Neural progenitor cell (in vitro differentiated cells): ENCODE measurements at regions not wholly inside any gene's neighbourhood (a gene's known extent, or its start where the extent isn't known, plus 50 kb on each side); places are given as distances from the start of the nearest gene placed in this dataset.

Experiments used
- DNase-seq: peaks from one replicate; pipeline ENCODE4 v3.0.0-alpha.2; 2016; ENCODE audit warnings: low spot score
- H2AFZ ChIP-seq: fragments of 200-600 bp; sonication (generic); replicated peaks from 2 replicates; pipeline ENCODE4 v1.6.1; 2016; ENCODE audit warnings: antibody characterized with exemption
- H3F3A ChIP-seq: fragments of 200-600 bp; sonication (generic); 2 replicates; pipeline ENCODE4 v1.6.1; 2016; ENCODE audit warnings: antibody characterized with exemption, low read depth
- H3K27ac ChIP-seq: fragments of 200-600 bp; sonication (generic); 2 replicates; pipeline ENCODE4 v1.5.1; 2016; ENCODE audit warnings: mild to moderate bottlenecking
- H3K27me3 ChIP-seq: fragments of 200-600 bp; sonication (generic); 2 replicates; pipeline ENCODE4 v1.6.1; 2016; ENCODE audit warnings: mild to moderate bottlenecking, moderate library complexity
- H3K36me3 ChIP-seq: fragments of 200-600 bp; sonication (generic); 2 replicates; pipeline ENCODE4 v1.5.1; 2016
- H3K4me1 ChIP-seq: fragments of 200-600 bp; sonication (generic); 2 replicates; pipeline ENCODE4 v1.6.1; 2016; ENCODE audit warnings: mixed run types
- H3K4me2 ChIP-seq: fragments of 200-600 bp; sonication (generic); 2 replicates; pipeline ENCODE4 v1.6.1; 2016
- H3K4me3 ChIP-seq: fragments of 200-600 bp; sonication (generic); 2 replicates; pipeline ENCODE4 v1.5.1; 2016
- H3K79me2 ChIP-seq: fragments of 200-600 bp; sonication (generic); 2 replicates; pipeline ENCODE4 v1.6.1; 2016; ENCODE audit warnings: low read depth
- H3K9ac ChIP-seq: fragments of 200-600 bp; sonication (generic); 2 replicates; pipeline ENCODE4 v1.6.1; 2016
- H3K9me3 ChIP-seq: fragments of 200-600 bp; sonication (generic); 2 replicates; pipeline ENCODE4 v1.5.1; 2016; ENCODE audit warnings: low read depth
- H4K20me1 ChIP-seq: fragments of 200-600 bp; sonication (generic); 2 replicates; pipeline ENCODE4 v1.6.1; 2016; ENCODE audit warnings: low read depth
- H3K27ac Mint-ChIP-seq: 3 replicates; pipeline ENCODE4 v1.8.0; 2021; ENCODE audit warnings: mixed read lengths
- H3K27me3 Mint-ChIP-seq: 2 replicates; pipeline ENCODE4 v1.8.0; 2022; ENCODE audit warnings: low read depth, mild to moderate bottlenecking, inconsistent platforms, moderate library complexity, mixed read lengths; ENCODE audit not compliant: insufficient read depth
- H3K36me3 Mint-ChIP-seq: 3 replicates; pipeline ENCODE4 v1.8.0; 2021; ENCODE audit warnings: mixed read lengths
- H3K4me1 Mint-ChIP-seq: 3 replicates; pipeline ENCODE4 v1.8.0; 2021; ENCODE audit warnings: mixed read lengths
- H3K4me3 Mint-ChIP-seq: 3 replicates; pipeline ENCODE4 v1.8.0; 2021; ENCODE audit warnings: mild to moderate bottlenecking, moderate library complexity, mixed read lengths
- H3K9me3 Mint-ChIP-seq: 3 replicates; pipeline ENCODE4 v1.8.0; 2020; ENCODE audit warnings: mixed read lengths
- EZH2 ChIP-seq: fragments of 200-600 bp; sonication (generic); IDR thresholded peaks from 2 replicates; pipeline ENCODE4 v1.6.1; 2017; ENCODE audit warnings: antibody characterized with exemption, mild to moderate bottlenecking, moderate library complexity
- EZH2phosphoT487 ChIP-seq: fragments of 200-600 bp; sonication (generic); IDR thresholded peaks from 2 replicates; pipeline ENCODE4 v1.6.1; 2017; ENCODE audit warnings: antibody characterized with exemption
- TF ChIP-seq, protein P1 (sequence below): fragments of 200-600 bp; sonication (generic); IDR thresholded peaks from 2 replicates; pipeline ENCODE4 v1.5.1; 2017; ENCODE audit warnings: antibody characterized with exemption, mild to moderate bottlenecking

DNA sequence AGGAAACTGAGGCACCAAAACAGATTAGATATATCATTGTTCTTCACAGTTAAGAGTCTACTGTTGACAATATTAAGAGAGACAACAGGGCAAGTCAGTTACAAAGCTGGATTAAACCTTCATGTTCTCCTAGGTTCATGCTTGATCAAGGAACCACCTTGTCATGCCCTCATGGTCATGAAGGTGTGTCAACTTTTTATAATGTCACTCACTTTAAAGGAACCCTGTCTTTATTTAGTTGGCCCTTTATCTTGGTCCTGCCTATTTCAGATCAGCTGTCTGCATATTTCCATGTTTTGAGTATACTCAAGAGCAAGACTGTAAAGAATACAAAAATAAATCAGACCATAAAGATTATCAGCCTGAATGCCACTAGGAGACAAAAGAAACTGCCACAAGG, 140.2 kb upstream of the FAM241A start:
- Histone ChIP-seq H3F3A (peaks cover 15% of the 10 kb centered on the region), H3K27me3 (no peaks in the 10 kb centered on the region), H3K4me1 (peaks cover 34% of the 10 kb centered on the region), H3K36me3 (no peaks in the 10 kb centered on the region), H3K4me2 (no peak overlapping the region), H3K27ac (no peak overlapping the region), H4K20me1 (no peaks in the 10 kb centered on the region), H3K9ac (no peak overlapping the region), H3K79me2 (no peaks in the 10 kb centered on the region), H3K9me3 (no peaks in the 10 kb centered on the region), H2AFZ (no peak overlapping the region), H3K4me3 (no peak overlapping the region)
- Mint-ChIP-seq H3K4me1 (peaks cover 18% of the 10 kb centered on the region), H3K4me3 (no peak overlapping the region), H3K36me3 (no peaks in the 10 kb centered on the region), H3K27ac (no peak overlapping the region), H3K27me3 (no peaks in the 10 kb centered on the region), H3K9me3 (no peaks in the 10 kb centered on the region)
- TF ChIP-seq, protein P1, sequence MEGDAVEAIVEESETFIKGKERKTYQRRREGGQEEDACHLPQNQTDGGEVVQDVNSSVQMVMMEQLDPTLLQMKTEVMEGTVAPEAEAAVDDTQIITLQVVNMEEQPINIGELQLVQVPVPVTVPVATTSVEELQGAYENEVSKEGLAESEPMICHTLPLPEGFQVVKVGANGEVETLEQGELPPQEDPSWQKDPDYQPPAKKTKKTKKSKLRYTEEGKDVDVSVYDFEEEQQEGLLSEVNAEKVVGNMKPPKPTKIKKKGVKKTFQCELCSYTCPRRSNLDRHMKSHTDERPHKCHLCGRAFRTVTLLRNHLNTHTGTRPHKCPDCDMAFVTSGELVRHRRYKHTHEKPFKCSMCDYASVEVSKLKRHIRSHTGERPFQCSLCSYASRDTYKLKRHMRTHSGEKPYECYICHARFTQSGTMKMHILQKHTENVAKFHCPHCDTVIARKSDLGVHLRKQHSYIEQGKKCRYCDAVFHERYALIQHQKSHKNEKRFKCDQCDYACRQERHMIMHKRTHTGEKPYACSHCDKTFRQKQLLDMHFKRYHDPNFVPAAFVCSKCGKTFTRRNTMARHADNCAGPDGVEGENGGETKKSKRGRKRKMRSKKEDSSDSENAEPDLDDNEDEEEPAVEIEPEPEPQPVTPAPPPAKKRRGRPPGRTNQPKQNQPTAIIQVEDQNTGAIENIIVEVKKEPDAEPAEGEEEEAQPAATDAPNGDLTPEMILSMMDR: no peak
- TF ChIP-seq EZH2: no peak
- no peak for TF ChIP-seq EZH2phosphoT487
- DNase-seq: no peak

DNA sequence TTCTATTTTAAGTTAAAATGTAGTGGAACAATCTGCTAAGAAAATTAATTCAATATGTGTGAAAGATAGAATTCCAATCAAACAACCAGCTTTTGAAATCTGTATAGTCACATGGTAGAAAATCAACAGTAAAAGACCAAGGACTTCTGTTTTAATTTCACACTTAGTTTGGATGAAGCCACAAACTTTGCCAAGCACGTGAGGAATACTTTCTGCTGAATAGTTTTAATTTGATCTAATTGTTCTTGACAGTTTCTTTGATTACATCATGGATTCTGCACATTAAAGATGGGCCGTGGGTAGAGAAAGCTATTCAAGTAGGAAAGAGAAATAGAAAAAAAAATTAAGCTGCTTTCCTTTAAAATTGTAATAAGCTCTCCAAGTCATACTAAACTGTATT, 137.9 kb upstream of the FAM241A start:
- Mint-ChIP-seq H3K27ac (no peak overlapping the region), H3K9me3 (no peaks in the 10 kb centered on the region), H3K27me3 (no peaks in the 10 kb centered on the region), H3K4me1 (peaks cover 7% of the 10 kb centered on the region), H3K36me3 (no peaks in the 10 kb centered on the region), H3K4me3 (no peak overlapping the region)
- Histone ChIP-seq H3F3A (peaks cover 6% of the 10 kb centered on the region), H3K36me3 (no peaks in the 10 kb centered on the region), H3K9ac (no peak overlapping the region), H3K4me3 (no peak overlapping the region), H3K27ac (no peak overlapping the region), H3K27me3 (no peaks in the 10 kb centered on the region), H2AFZ (no peak overlapping the region), H3K4me2 (no peak overlapping the region), H3K9me3 (no peaks in the 10 kb centered on the region), H3K79me2 (no peaks in the 10 kb centered on the region), H3K4me1 (peaks cover 16% of the 10 kb centered on the region), H4K20me1 (no peaks in the 10 kb centered on the region)
- TF ChIP-seq EZH2: no peak
- TF ChIP-seq EZH2phosphoT487: no peak
- TF ChIP-seq, protein P1: no peak
- no peak for DNase-seq

DNA sequence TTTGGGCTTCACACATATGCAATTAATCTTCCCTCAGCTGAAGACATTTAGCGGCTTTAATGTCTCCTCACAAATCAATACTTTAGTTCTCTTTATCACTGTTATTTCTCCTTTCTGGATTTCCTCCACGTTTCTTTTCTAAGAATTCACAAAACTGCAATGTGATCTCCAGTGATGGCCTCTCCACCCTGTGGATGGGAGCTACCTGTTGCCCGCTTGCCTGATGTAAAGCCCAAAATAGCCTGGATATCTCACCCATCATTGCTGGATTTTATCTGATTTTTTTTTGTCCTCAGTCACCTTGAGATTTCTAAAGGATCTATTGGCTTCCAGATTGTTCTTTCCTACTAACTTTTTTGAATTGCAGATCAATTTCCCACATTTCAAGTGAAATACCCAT, 129.3 kb upstream of the FAM241A start:
- H3K9me3 ChIP-seq: no peaks in the 10 kb centered on the region
- no peaks in the 10 kb centered on the region for H3K79me2 ChIP-seq
- Mint-ChIP-seq H3K4me3 (no peak overlapping the region), H3K27ac (no peak overlapping the region), H3K27me3 (peaks cover 2% of the 10 kb centered on the region), H3K9me3 (no peaks in the 10 kb centered on the region), H3K36me3 (no peaks in the 10 kb centered on the region), H3K4me1 (peaks cover 3% of the 10 kb centered on the region)
- H3K4me2 ChIP-seq: no peak overlapping the region
- H3K4me1 ChIP-seq: no peaks in the 10 kb centered on the region
- TF ChIP-seq, protein P1: no peak
- TF ChIP-seq EZH2phosphoT487: no peak
- TF ChIP-seq EZH2: no peak
- H3K27ac ChIP-seq: no peak overlapping the region
- H3K9ac ChIP-seq: no peak overlapping the region
- H3F3A ChIP-seq: no peaks in the 10 kb centered on the region
- no peak overlapping the region for H3K4me3 ChIP-seq
- no peak for DNase-seq
- H3K36me3 ChIP-seq: no peaks in the 10 kb centered on the region
- H2AFZ ChIP-seq: no peak overlapping the region
- H4K20me1 ChIP-seq: no peaks in the 10 kb centered on the region
- no peaks in the 10 kb centered on the region for H3K27me3 ChIP-seq
